OCI-LY7 (cell line): ENCODE measurements at regions not wholly inside any gene's neighbourhood (a gene's known extent, or its start where the extent isn't known, plus 50 kb on each side); places are given as distances from the start of the nearest gene placed in this dataset.

Source experiments
- EZH2phosphoT487 ChIP-seq: fragments of 200-600 bp; sonication (generic); IDR thresholded peaks from 2 replicates; pipeline ENCODE4 v1.6.1; 2018; ENCODE audit warnings: low read depth, borderline replicate concordance, mild to moderate bottlenecking, mixed run types, antibody characterized with exemption, low read length, moderate library complexity, mixed read lengths
- TF ChIP-seq, protein P1 (sequence below): fragments of 200-600 bp; sonication (generic); conservative IDR thresholded peaks from 2 replicates; pipeline ENCODE4 v1.5.1; 2014; ENCODE audit warnings: mild to moderate bottlenecking, antibody characterized with exemption, low read length, moderate library complexity, mixed read lengths

DNA sequence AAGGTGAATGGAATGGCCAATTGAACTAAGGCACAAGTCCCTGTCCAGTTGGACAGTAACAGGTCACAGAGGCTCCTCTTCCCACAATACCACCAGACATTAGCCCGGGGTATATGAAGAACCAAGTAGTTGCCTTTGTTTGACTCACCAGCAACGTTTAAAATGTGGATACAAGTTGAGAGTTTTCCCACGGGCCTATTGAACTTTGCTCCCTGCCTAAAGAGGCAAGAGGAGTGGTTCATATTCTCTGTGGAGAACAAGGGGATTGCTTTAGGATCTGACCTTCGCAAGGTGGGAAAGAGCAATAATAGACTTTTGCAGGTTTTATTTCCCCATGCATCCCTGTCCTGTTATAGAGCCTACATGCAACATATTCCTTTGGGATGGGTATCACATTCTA lies 177.2 kb downstream of the POU4F1 start:
- TF ChIP-seq, protein P1, sequence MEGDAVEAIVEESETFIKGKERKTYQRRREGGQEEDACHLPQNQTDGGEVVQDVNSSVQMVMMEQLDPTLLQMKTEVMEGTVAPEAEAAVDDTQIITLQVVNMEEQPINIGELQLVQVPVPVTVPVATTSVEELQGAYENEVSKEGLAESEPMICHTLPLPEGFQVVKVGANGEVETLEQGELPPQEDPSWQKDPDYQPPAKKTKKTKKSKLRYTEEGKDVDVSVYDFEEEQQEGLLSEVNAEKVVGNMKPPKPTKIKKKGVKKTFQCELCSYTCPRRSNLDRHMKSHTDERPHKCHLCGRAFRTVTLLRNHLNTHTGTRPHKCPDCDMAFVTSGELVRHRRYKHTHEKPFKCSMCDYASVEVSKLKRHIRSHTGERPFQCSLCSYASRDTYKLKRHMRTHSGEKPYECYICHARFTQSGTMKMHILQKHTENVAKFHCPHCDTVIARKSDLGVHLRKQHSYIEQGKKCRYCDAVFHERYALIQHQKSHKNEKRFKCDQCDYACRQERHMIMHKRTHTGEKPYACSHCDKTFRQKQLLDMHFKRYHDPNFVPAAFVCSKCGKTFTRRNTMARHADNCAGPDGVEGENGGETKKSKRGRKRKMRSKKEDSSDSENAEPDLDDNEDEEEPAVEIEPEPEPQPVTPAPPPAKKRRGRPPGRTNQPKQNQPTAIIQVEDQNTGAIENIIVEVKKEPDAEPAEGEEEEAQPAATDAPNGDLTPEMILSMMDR = no peak
- TF ChIP-seq EZH2phosphoT487 = no peak
